Peyer's patch (tissue), 4 donors: ENCODE measurements at regions not wholly inside any gene's neighbourhood (a gene's known extent, or its start where the extent isn't known, plus 50 kb on each side); places are given as distances from the start of the nearest gene placed in this dataset.

Source experiments
- POLR2A ChIP-seq, 2 donors: fragments of 450-650 bp; IDR thresholded peaks; one replicate each; pipeline ENCODE4 v1.5.1; 2017; ENCODE audit warnings: antibody characterized with exemption in 2 of 2, mild to moderate bottlenecking in 2 of 2, moderate library complexity in 2 of 2
- TF ChIP-seq, protein P1 (sequence below), 6 experiments: fragments of 450-650 bp in 4 of 6; fragments of 200-600 bp in 2 of 6; sonication (generic) in 1 of 6; IDR thresholded peaks; one replicate each; pipeline ENCODE4 v1.5.1; 2017 to 2019; ENCODE audit warnings: antibody characterized with exemption in 6 of 6, mild to moderate bottlenecking in 3 of 6, moderate library complexity in 1 of 6

DNA sequence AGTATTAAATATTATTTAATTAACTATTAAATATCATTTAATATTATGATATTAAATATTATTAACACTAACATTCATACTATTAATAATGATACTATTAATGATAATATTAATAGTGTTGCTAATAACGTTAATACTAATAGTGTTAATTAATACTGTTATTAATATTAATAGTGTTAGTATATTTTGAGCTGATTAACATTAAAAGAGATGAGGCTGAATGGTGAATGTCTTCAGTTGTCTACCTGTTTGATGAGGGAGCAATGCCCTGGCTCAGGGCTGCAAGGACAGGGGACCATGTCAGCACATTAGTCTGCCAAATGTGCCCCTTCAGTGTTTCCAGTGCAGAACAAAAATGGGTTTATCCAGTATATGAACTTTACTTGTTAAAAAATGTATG is 96.6 kb upstream of the PLEKHG1 start:
- TF ChIP-seq, protein P1, sequence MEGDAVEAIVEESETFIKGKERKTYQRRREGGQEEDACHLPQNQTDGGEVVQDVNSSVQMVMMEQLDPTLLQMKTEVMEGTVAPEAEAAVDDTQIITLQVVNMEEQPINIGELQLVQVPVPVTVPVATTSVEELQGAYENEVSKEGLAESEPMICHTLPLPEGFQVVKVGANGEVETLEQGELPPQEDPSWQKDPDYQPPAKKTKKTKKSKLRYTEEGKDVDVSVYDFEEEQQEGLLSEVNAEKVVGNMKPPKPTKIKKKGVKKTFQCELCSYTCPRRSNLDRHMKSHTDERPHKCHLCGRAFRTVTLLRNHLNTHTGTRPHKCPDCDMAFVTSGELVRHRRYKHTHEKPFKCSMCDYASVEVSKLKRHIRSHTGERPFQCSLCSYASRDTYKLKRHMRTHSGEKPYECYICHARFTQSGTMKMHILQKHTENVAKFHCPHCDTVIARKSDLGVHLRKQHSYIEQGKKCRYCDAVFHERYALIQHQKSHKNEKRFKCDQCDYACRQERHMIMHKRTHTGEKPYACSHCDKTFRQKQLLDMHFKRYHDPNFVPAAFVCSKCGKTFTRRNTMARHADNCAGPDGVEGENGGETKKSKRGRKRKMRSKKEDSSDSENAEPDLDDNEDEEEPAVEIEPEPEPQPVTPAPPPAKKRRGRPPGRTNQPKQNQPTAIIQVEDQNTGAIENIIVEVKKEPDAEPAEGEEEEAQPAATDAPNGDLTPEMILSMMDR (IDR thresholded peaks at IDR 0.05) = no peak
- TF ChIP-seq POLR2A (IDR thresholded peaks at IDR 0.05) = no peak
